Ascending aorta (tissue), 2 donors: ENCODE measurements at regions not wholly inside any gene's neighbourhood (a gene's known extent, or its start where the extent isn't known, plus 50 kb on each side); places are given as distances from the start of the nearest gene placed in this dataset.

Experiments used
- DNase-seq, 2 donors: peaks; one replicate each; pipeline ENCODE4 v3.0.0-alpha.2; 2019; ENCODE audit warnings: low spot score in 2 of 2
- H3K27ac ChIP-seq, 2 donors: fragments of 200-600 bp; sonication (generic); one replicate each; pipeline ENCODE4 v1.5.1; 2016 to 2017; ENCODE audit warnings: mild to moderate bottlenecking in 1 of 2
- H3K27me3 ChIP-seq: fragments of 200-600 bp; sonication (generic); one replicate; pipeline ENCODE4 v1.5.1; 2017
- H3K36me3 ChIP-seq, 2 donors: fragments of 200-600 bp; sonication (generic); one replicate each; pipeline ENCODE4 v1.5.1; 2016
- H3K4me1 ChIP-seq, 2 donors: fragments of 200-600 bp; sonication (generic); one replicate each; pipeline ENCODE4 v1.5.1; 2016 to 2017; ENCODE audit warnings: mild to moderate bottlenecking in 1 of 2
- H3K4me3 ChIP-seq, 2 donors: fragments of 200-600 bp; sonication (generic); one replicate each; pipeline ENCODE4 v1.5.1; 2016 to 2017; ENCODE audit warnings: mild to moderate bottlenecking in 1 of 2
- H3K9me3 ChIP-seq, 2 donors: fragments of 200-600 bp; sonication (generic); one replicate each; pipeline ENCODE4 v1.5.1; 2016
- intact Hi-C: fragments of 100-400 bp; cut with DNase I; formaldehyde crosslinking; loops from one replicate; pipeline ENCODE4 v1.15.1; 2023
- TF ChIP-seq, protein P1 (sequence below), 3 experiments: fragments of 200-600 bp in 2 of 3; fragments of 450-650 bp in 1 of 3; sonication (generic) in 2 of 3; IDR thresholded peaks; one replicate each; pipeline ENCODE4 v1.5.1; 2016 to 2019; ENCODE audit warnings: antibody characterized with exemption in 3 of 3, mild to moderate bottlenecking in 1 of 3, moderate library complexity in 1 of 3

DNA sequence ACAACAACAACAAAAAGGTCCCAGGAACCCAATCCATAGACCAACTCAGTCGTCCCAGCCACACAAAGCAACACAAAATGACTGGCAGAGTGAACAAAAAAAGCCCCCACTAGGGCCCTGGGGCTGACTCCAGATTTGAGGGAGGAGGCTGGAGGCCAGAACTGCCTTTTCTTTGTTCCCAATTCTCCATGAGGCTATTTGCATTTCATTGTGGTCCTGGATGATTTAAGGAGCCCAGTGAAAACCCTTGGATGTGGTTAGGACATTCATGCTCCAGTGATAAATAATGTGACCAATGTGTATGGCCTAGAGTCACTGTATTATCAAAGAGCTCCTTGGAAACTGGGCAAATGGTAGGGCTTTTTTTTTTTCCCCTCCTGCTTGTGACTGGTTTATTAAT lies 192.9 kb downstream of the NUAK1 start:
- TF ChIP-seq, protein P1, sequence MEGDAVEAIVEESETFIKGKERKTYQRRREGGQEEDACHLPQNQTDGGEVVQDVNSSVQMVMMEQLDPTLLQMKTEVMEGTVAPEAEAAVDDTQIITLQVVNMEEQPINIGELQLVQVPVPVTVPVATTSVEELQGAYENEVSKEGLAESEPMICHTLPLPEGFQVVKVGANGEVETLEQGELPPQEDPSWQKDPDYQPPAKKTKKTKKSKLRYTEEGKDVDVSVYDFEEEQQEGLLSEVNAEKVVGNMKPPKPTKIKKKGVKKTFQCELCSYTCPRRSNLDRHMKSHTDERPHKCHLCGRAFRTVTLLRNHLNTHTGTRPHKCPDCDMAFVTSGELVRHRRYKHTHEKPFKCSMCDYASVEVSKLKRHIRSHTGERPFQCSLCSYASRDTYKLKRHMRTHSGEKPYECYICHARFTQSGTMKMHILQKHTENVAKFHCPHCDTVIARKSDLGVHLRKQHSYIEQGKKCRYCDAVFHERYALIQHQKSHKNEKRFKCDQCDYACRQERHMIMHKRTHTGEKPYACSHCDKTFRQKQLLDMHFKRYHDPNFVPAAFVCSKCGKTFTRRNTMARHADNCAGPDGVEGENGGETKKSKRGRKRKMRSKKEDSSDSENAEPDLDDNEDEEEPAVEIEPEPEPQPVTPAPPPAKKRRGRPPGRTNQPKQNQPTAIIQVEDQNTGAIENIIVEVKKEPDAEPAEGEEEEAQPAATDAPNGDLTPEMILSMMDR (IDR thresholded peaks at IDR 0.05) = no peak
- intact Hi-C loops = loop anchor here (5.0 kb wide), 3 partner anchors 124 to 239 kb away; partner anchors contain the start of gene NUAK1
- Histone ChIP-seq H3K27me3 (no peaks in the 10 kb centered on the region), H3K4me3 (no peak overlapping the region), H3K9me3 (no peaks in the 10 kb centered on the region), H3K27ac (no peak overlapping the region), H3K4me1 (peaks cover 6 to 15% of the 10 kb centered on the region in 2 donors), H3K36me3 (no peaks in the 10 kb centered on the region)
- no peak for DNase-seq

DNA sequence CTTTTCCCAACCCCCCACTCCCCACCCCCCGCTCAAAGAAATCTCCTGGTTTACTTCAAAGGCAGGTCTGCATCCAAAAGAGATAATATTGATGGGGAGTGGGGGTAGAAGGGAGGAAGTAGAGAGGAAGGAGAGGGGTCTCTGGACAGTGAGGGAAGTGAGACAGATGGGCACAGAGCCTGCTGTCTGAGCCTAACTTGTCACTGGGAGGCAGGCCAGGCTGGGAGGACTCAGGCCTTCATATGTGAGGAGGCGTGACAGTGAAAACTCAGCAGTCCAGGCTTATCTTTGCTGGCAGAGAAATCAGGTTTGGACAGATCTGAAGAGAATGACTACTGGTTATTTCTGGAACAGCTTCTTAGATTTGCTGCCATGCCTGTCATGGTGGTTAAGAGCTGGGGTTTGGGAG lies 192.3 kb downstream of the NUAK1 start:
- Histone ChIP-seq H3K27ac (peak overlapping the region; percentile 79 to 86), H3K9me3 (no peaks in the 10 kb centered on the region), H3K4me3 (no peak overlapping the region), H3K36me3 (no peaks in the 10 kb centered on the region), H3K4me1 (peaks cover 6 to 15% of the 10 kb centered on the region in 2 donors), H3K27me3 (no peaks in the 10 kb centered on the region)
- TF ChIP-seq, protein P1 (IDR thresholded peaks at IDR 0.05) = no peak
- DNase-seq = no peak
- intact Hi-C loops = loop anchor here (5.0 kb wide), 3 partner anchors 124 to 239 kb away; partner anchors contain the start of gene NUAK1

DNA sequence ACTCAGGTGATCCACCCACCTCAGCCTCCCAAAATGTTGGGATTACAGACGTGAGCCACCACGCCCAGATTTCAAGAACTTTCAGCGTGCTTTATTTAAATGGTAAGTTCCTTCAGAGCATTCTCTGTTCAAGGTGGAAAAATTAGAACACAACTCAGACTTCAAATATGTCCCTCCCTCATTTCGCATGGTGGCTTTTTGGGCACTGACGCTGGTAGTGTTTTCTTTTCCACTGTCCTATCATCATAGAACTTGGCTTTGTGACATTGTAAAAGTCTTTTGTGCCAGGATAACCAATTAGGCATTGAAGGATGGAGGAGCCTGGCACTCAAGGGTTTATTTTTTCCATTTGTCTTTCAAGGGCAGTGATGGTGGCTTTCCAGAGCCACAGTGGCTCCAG lies 190.8 kb downstream of the NUAK1 start:
- TF ChIP-seq, protein P1 (IDR thresholded peaks at IDR 0.05) = no peak
- Histone ChIP-seq H3K27ac (peak overlapping the region; percentile 79 to 86), H3K4me1 (peaks cover 6 to 15% of the 10 kb centered on the region in 2 donors), H3K9me3 (no peaks in the 10 kb centered on the region), H3K36me3 (no peaks in the 10 kb centered on the region), H3K4me3 (no peak overlapping the region), H3K27me3 (no peaks in the 10 kb centered on the region)
- peak in 1 of 2 donors; percentile 84 for DNase-seq
- intact Hi-C loops = loop anchor here (1.0 to 5.0 kb wide), 5 partner anchors 19 to 241 kb away; partner anchors contain the start of gene NUAK1

DNA sequence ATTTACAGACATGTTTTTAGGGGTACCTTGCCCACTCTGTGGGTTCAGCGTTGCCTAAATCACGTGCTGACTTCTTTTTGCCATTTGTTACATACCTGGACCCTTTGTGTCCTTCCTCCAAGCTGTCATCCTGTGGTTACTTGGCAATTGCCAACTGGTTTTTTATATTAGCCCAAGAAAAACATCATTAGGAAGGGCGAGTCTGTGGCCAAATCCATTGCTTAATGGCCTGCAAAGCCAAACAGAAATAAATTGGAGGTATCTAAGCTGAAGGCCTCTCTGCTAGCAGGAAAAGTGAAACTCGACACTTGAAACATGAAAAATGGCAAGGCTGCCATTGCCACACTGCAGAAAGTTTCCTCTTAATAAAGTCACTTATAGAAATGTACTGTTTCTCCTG lies 190.4 kb downstream of the NUAK1 start:
- Histone ChIP-seq H3K36me3 (no peaks in the 10 kb centered on the region), H3K4me1 (peaks cover 6 to 15% of the 10 kb centered on the region in 2 donors), H3K9me3 (no peaks in the 10 kb centered on the region), H3K27ac (peak overlapping the region; percentile 79 to 86), H3K27me3 (no peaks in the 10 kb centered on the region), H3K4me3 (no peak overlapping the region)
- intact Hi-C loops = loop anchor here (1.0 to 5.0 kb wide), 5 partner anchors 19 to 241 kb away; partner anchors contain the start of gene NUAK1
- DNase-seq = peak in 1 of 2 donors; percentile 78
- TF ChIP-seq, protein P1 (IDR thresholded peaks at IDR 0.05) = no peak

DNA sequence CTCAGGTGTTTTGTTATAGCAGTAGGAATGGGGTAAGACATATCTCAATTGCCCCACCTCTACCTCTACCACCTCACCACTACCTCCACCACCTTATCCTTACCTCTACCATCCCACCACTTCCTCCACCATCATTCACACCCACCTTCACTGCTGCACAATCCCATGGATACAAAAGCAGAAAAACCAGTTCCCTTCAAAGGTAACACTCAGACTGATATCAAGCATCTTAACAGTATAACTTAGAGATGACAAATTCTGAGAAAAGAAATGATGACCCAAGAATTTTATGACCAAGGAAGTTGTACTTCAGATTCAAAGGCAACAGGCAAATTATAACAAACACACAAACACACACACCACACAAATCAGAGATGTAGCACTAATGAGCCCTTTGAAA lies 189.4 kb downstream of the NUAK1 start:
- Histone ChIP-seq H3K9me3 (no peaks in the 10 kb centered on the region), H3K4me1 (peaks cover 6 to 15% of the 10 kb centered on the region in 2 donors), H3K36me3 (no peaks in the 10 kb centered on the region), H3K4me3 (no peak overlapping the region), H3K27me3 (no peaks in the 10 kb centered on the region), H3K27ac (peak overlapping the region; percentile 79 to 86)
- no peak for DNase-seq
- TF ChIP-seq, protein P1 (IDR thresholded peaks at IDR 0.05) = no peak
- intact Hi-C loops = loop anchor here (2.0 to 5.0 kb wide), 4 partner anchors 127 to 242 kb away; partner anchors contain the start of gene NUAK1
